Activated naive CD8-positive, alpha-beta T cell treated with anti-CD3 and anti-CD28 coated beads, Interleukin-2, amount 10 ng/mL, durations not matched to agents 7 days and 5 days (primary cell): ENCODE measurements at regions not wholly inside any gene's neighbourhood (a gene's known extent, or its start where the extent isn't known, plus 50 kb on each side); places are given as distances from the start of the nearest gene placed in this dataset.
"Not testable (repeated sequence)": the region's sequence is repeated elsewhere in the genome, so short reads cannot be mapped to it uniquely, and the experiment has no call there.

Experiments
- ATAC-seq: fragments of 150-1000 bp; cut with Tn5 transposase; one replicate; pipeline ENCODE4 v1.10.0; 2021; ENCODE audit warnings: low read depth, moderate library complexity
- POLR2A ChIA-PET: fragments of 350-600 bp; sonication (Branson Sonifier 250); formaldehyde crosslinking; loops from one replicate; lab custom pipeline; 2021; ENCODE audit warnings: antibody characterized with exemption; lab: Charles Lee
- DNase-seq: peaks from one replicate; pipeline ENCODE4 v3.0.0; 2021
- H3K27ac Mint-ChIP-seq: one replicate; pipeline ENCODE4 v1.8.0; 2022; ENCODE audit warnings: mild to moderate bottlenecking, mixed read lengths
- H3K27me3 Mint-ChIP-seq: one replicate; pipeline ENCODE4 v1.8.0; 2022; ENCODE audit warnings: mild to moderate bottlenecking, moderate library complexity, mixed read lengths
- H3K36me3 Mint-ChIP-seq: one replicate; pipeline ENCODE4 v1.8.0; 2021; ENCODE audit warnings: mild to moderate bottlenecking, mixed read lengths
- H3K4me1 Mint-ChIP-seq: one replicate; pipeline ENCODE4 v1.8.0; 2021; ENCODE audit warnings: mixed read lengths
- H3K4me3 Mint-ChIP-seq: one replicate; pipeline ENCODE4 v1.8.0; 2022; ENCODE audit warnings: mild to moderate bottlenecking, moderate library complexity, mixed read lengths
- H3K9me3 Mint-ChIP-seq: one replicate; pipeline ENCODE4 v1.8.0; 2021; ENCODE audit warnings: mixed read lengths

- no peaks in the 10 kb centered on the region for H3K36me3 Mint-ChIP-seq
- H3K9me3 Mint-ChIP-seq: no peaks in the 10 kb centered on the region
- DNase-seq (no peak), ATAC-seq (no peak)
- H3K4me3 Mint-ChIP-seq: no peak overlapping the region
- H3K27me3 Mint-ChIP-seq: peaks cover 2% of the 10 kb centered on the region
- H3K27ac Mint-ChIP-seq: no peak overlapping the region
- POLR2A ChIA-PET: no interaction called here
- H3K4me1 Mint-ChIP-seq: no peaks in the 10 kb centered on the region
These were observed 244.4 kb upstream of the HSF2 start for GRCh38 chr6:122154912-122155575.

- POLR2A ChIA-PET: no interaction called here
- Mint-ChIP-seq H3K27ac (no peak overlapping the region), H3K4me1 (no peaks in the 10 kb centered on the region), H3K4me3 (no peak overlapping the region), H3K36me3 (no peaks in the 10 kb centered on the region), H3K9me3 (peaks cover 3% of the 10 kb centered on the region), H3K27me3 (no peaks in the 10 kb centered on the region)
- DNase-seq (no peak), ATAC-seq (no peak)
These were observed 238.3 kb upstream of the HSF2 start for GRCh38 chr6:122161136-122161535.

DNA sequence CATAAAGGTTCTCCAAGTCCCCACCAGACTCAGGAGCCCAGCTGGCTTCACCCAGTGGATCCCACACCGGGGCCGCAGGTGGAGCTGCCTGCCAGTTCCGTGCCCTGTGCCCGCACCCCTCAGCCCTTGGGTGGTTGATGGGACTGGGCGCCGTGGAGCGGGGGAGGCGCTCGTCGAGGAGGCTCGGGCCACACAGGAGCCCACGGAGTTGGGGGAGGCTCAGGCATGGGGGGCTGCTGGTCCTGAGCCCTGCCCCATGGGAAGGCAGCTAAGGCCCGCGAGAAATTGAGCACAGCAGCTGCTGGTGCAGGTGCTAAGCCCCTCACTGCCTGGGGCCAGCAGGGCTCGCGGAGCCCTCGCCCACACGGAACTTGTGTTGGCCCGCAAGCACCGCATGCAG lies 234.4 kb upstream of the HSF2 start:
- Mint-ChIP-seq H3K36me3 (no peaks in the 10 kb centered on the region), H3K4me1 (no peaks in the 10 kb centered on the region), H3K27ac (no peak overlapping the region), H3K27me3 (no peaks in the 10 kb centered on the region), H3K9me3 (peaks cover 3% of the 10 kb centered on the region), H3K4me3 (no peak overlapping the region)
- POLR2A ChIA-PET: no interaction called here
- no peak for DNase-seq
- ATAC-seq: no peak

DNA sequence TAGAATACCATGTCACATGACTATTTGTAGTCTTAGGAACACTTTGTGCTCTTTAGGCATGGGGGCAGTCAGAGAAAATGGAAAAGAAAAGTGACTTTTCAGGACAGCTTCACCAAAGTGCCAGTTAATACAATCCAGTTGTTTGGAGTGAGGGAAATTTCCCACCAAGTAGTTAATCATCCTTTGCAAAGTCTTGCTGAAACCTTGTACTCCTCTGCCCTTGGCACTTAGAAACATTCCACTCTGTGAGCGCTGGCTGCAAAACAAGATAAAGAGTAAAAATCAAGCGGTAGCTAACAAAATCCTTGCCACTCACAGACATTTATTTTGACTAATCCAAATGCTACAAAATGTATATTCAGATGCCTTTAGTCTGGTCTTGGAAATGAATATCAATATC lies 229.2 kb upstream of the HSF2 start:
- POLR2A ChIA-PET: interaction anchor here (0.6 kb wide), 1 partner anchor 14 kb away, joined by 3 read pairs; no protein-coding TSS in a partner anchor
- Mint-ChIP-seq H3K4me3 (no peak overlapping the region), H3K27ac (no peak overlapping the region), H3K4me1 (no peaks in the 10 kb centered on the region), H3K36me3 (no peaks in the 10 kb centered on the region), H3K27me3 (no peaks in the 10 kb centered on the region), H3K9me3 (no peaks in the 10 kb centered on the region)
- DNase-seq (no peak), ATAC-seq (no peak)

- Mint-ChIP-seq H3K9me3 (no peaks in the 10 kb centered on the region), H3K4me1 (no peaks in the 10 kb centered on the region), H3K27ac (no peak overlapping the region), H3K27me3 (no peaks in the 10 kb centered on the region), H3K4me3 (no peak overlapping the region), H3K36me3 (no peaks in the 10 kb centered on the region)
- ATAC-seq (no peak), DNase-seq (no peak)
- POLR2A ChIA-PET: no interaction called here
These were observed 220.5 kb upstream of the HSF2 start for GRCh38 chr6:122178988-122179387.

DNA sequence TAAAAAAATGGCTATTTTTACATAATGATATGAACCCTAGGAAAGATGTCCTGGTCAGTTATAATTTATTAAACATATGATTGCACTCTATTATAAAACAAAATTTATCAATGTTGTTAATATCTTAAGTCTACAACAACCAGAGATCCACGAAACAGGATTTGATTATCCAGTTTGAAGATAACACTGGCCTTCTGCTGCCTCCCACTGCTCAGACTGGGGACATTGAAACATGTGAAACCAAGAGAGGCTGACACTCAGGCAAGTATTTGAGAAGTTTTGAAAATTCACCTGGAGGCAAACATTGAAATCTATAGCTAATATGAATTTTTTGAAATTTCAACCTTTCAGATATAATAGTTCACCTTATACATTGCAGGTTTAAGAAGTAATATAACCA lies 219.3 kb upstream of the HSF2 start:
- Mint-ChIP-seq H3K4me1 (no peaks in the 10 kb centered on the region), H3K27ac (no peak overlapping the region), H3K4me3 (no peak overlapping the region), H3K27me3 (no peaks in the 10 kb centered on the region), H3K36me3 (no peaks in the 10 kb centered on the region), H3K9me3 (no peaks in the 10 kb centered on the region)
- no peak for DNase-seq
- ATAC-seq: no peak
- POLR2A ChIA-PET: no interaction called here

DNA sequence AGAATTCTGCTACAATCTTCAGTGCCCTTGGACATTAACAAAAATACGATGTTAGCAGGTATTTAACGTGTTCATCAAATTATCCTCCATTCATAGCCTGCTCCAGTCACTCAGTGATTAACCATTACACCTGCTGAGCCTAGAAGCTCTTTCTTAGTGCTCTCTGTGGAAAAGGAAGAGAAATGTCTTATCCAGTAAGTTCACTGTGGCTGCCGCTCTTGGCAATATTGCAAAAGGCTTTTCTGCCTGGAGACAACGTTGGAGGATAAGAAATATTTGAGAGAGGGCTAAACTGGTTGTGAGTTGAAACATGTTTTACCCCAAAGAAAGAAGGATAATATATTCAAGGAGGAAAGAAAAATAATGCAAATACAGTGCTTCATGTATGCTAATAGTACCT lies 217.4 kb upstream of the HSF2 start:
- no peaks in the 10 kb centered on the region for H3K27me3 Mint-ChIP-seq
- H3K27ac Mint-ChIP-seq: no peak overlapping the region
- ATAC-seq: no peak
- DNase-seq: no peak
- H3K4me1 Mint-ChIP-seq: no peaks in the 10 kb centered on the region
- no peak overlapping the region for H3K4me3 Mint-ChIP-seq
- POLR2A ChIA-PET: no interaction called here
- H3K36me3 Mint-ChIP-seq: no peaks in the 10 kb centered on the region
- H3K9me3 Mint-ChIP-seq: no peaks in the 10 kb centered on the region

DNA sequence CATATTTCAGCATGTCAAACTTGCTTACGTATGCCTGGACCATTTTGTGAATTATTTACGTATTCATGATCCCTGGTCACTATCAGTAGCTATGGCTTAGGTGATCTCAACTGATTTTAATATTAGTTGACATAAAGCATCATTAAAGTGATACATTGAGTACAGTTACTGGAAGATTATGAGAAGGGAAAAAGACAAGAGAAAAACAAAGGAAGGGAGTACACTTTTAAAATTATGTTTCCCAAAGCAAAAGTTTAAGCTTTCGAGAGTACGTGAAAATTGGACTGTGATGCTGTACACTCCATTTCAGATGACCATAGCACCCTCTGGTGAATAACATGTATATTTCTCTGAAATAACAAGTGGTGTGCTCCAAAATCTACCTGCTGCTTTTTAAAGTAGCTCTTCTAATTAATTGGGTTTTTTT lies 215.0 kb upstream of the HSF2 start:
- POLR2A ChIA-PET: no interaction called here
- no peak for ATAC-seq
- no peaks in the 10 kb centered on the region for H3K27me3 Mint-ChIP-seq
- no peak overlapping the region for H3K27ac Mint-ChIP-seq
- H3K4me3 Mint-ChIP-seq: no peak overlapping the region
- no peak for DNase-seq
- no peaks in the 10 kb centered on the region for H3K4me1 Mint-ChIP-seq
- H3K36me3 Mint-ChIP-seq: no peaks in the 10 kb centered on the region
- no peaks in the 10 kb centered on the region for H3K9me3 Mint-ChIP-seq

DNA sequence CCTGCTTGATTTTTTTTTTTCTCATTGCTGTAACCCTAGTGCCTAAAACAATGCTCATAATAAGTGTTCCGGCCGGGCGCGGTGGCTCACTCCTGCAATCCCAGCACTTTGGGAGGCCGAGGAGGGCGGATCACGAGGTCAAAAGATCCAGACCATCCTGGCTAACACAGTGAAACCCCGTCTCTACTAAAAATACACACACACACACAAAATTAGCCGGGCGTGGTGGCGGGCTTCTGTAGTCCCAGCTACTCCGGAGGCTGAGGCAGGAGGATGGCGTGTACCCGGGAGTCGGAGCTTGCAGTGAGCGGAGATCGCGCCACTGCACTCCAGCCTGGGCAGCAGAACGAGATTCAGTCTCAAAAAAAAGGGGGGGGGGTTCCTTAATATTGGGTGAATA lies 214.0 kb upstream of the HSF2 start:
- H3K27me3 Mint-ChIP-seq, H3K4me1 Mint-ChIP-seq, DNase-seq, H3K9me3 Mint-ChIP-seq, ATAC-seq, H3K27ac Mint-ChIP-seq, H3K4me3 Mint-ChIP-seq, POLR2A ChIA-PET, H3K36me3 Mint-ChIP-seq: not testable (repeated sequence)

DNA sequence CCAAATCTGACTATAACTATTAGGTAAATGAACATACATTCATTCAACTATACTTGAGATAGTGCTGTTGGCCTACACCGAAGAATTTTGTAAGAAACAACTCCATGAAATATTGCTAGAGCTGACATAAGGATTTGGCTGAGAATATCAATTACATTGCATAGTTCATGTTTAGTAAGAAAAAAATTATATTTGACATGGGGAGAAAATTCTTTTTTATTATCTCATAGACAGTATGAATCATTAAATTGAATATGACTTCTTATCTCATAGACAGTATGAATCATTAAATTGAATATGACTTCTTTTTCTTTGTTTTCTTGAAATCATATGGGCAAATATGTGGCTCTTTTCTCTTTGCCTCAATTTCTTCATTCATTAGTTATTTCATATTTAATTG lies 212.3 kb upstream of the HSF2 start:
- Mint-ChIP-seq H3K27ac (no peak overlapping the region), H3K27me3 (no peaks in the 10 kb centered on the region), H3K9me3 (no peaks in the 10 kb centered on the region), H3K36me3 (no peaks in the 10 kb centered on the region), H3K4me3 (no peak overlapping the region), H3K4me1 (no peaks in the 10 kb centered on the region)
- POLR2A ChIA-PET: no interaction called here
- no peak for DNase-seq
- no peak for ATAC-seq

GRCh38 chr6:122198922-122199321 lies 200.5 kb upstream of the HSF2 start:
- H3K4me1 Mint-ChIP-seq: no peaks in the 10 kb centered on the region
- no peaks in the 10 kb centered on the region for H3K36me3 Mint-ChIP-seq
- no peaks in the 10 kb centered on the region for H3K27me3 Mint-ChIP-seq
- no peaks in the 10 kb centered on the region for H3K9me3 Mint-ChIP-seq
- DNase-seq (no peak), ATAC-seq (no peak)
- no peak overlapping the region for H3K4me3 Mint-ChIP-seq
- no peak overlapping the region for H3K27ac Mint-ChIP-seq
- POLR2A ChIA-PET: no interaction called here

GRCh38 chr6:122200440-122200839 lies 199.0 kb upstream of the HSF2 start:
- POLR2A ChIA-PET: no interaction called here
- H3K4me3 Mint-ChIP-seq: no peak overlapping the region

DNA sequence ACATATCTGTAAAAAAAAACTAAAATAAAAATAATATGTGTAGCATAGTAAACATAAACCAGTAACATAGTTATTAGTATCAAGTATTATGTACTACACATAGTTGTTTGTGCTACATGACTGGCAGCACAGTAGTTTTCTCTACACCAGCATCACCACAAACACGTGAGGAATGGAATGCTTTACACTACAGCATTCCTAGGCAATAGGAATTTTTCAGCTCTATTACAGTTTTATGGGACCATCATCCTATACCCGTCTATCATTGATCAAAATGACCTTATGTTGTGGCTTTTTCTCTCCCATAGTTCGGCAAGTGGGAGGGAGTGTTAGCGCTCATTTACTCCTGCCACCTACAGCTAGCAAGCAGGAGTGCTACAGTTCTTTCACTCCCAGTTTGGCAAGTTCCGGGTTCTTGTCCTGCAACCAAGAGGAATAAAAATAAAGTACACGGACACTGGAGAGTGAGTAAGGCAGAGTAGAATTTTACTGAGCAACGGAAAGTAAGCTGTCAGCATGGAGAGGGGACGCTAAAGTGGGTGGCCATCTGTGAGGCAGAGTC lies 196.8 kb upstream of the HSF2 start:
- Mint-ChIP-seq H3K4me1 (no peaks in the 10 kb centered on the region), H3K4me3 (no peak overlapping the region), H3K27me3 (no peaks in the 10 kb centered on the region), H3K9me3 (peaks cover 1% of the 10 kb centered on the region), H3K27ac (no peak overlapping the region), H3K36me3 (no peaks in the 10 kb centered on the region)
- no peak for ATAC-seq
- DNase-seq: no peak
- POLR2A ChIA-PET: no interaction called here

More at GRCh38 chr6:122200440-122200839, 199.0 kb upstream of the HSF2 start:
- Mint-ChIP-seq H3K27me3 (no peaks in the 10 kb centered on the region), H3K36me3 (no peaks in the 10 kb centered on the region), H3K27ac (no peak overlapping the region), H3K9me3 (peaks cover 1% of the 10 kb centered on the region), H3K4me1 (no peaks in the 10 kb centered on the region)
- no peak for DNase-seq
- no peak for ATAC-seq

DNA sequence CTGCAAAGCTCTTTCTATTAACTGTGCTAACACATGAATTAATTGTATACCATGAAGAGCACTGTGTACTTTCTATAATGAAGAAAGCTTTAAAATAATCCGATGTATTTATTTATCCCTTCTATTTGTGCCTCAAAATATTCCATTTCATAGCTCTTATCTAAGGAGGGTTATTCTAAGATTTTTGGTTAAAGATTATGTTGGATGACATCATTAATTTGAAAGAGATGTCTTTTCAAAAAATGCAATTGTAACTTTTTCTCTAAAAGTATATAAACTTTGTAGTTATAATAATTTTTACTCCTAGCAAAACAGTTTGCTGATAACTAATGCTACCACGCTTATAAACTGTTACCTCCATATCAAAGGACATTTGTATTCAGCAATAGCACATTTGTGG lies 192.4 kb upstream of the HSF2 start:
- Mint-ChIP-seq H3K27ac (no peak overlapping the region), H3K27me3 (no peaks in the 10 kb centered on the region), H3K4me3 (no peak overlapping the region), H3K4me1 (no peaks in the 10 kb centered on the region), H3K36me3 (no peaks in the 10 kb centered on the region), H3K9me3 (peaks cover 1% of the 10 kb centered on the region)
- ATAC-seq (no peak), DNase-seq (no peak)
- POLR2A ChIA-PET: no interaction called here
